Heart left ventricle (tissue), 16 donors: ENCODE measurements at regions not wholly inside any gene's neighbourhood (a gene's known extent, or its start where the extent isn't known, plus 50 kb on each side); places are given as distances from the start of the nearest gene placed in this dataset.

ENCODE experiments used
- ATAC-seq, 4 donors: fragments of 200-7000 bp; cut with Tn5 transposase; one replicate each; pipeline ENCODE4 v1.9.1; 2020 to 2022; ENCODE audit warnings: moderate library complexity in 4 of 4, mild to moderate bottlenecking in 3 of 4, moderate number of reproducible peaks in 1 of 4
- DNase-seq, 5 donors: peaks; one replicate each; pipeline ENCODE4 v3.0.0-alpha.2; 2020
- H3K27ac ChIP-seq, 12 donors: fragments of 200-600 bp; sonication (generic) in 4 of 12; one replicate each; pipeline versions ENCODE4 v1.5.0 to v1.8.0; 2016 to 2022; ENCODE audit warnings: mild to moderate bottlenecking in 2 of 12
- H3K27me3 ChIP-seq, 9 donors: fragments of 200-600 bp; sonication (generic) in 2 of 9; one replicate each; pipeline versions ENCODE4 v1.5.1 to v1.8.0; 2016 to 2022; ENCODE audit warnings: mild to moderate bottlenecking in 3 of 9
- H3K36me3 ChIP-seq, 9 donors: fragments of 200-600 bp; sonication (generic) in 2 of 9; one replicate each; pipeline versions ENCODE4 v1.5.0 to v1.8.0; 2018 to 2022; ENCODE audit warnings: mild to moderate bottlenecking in 2 of 9
- H3K4me1 ChIP-seq, 12 donors: fragments of 200-600 bp; sonication (generic) in 4 of 12; one replicate each; pipeline versions ENCODE4 v1.5.0 to v1.8.0; 2016 to 2022; ENCODE audit warnings: mild to moderate bottlenecking in 3 of 12
- H3K4me3 ChIP-seq, 12 donors: fragments of 200-600 bp; sonication (generic) in 4 of 12; one replicate each; pipeline versions ENCODE4 v1.5.0 to v1.8.0; 2017 to 2022; ENCODE audit warnings: mild to moderate bottlenecking in 9 of 12, moderate library complexity in 4 of 12
- H3K9me3 ChIP-seq, 12 donors: fragments of 200-600 bp; sonication (generic) in 4 of 12; one replicate each; pipeline versions ENCODE4 v1.5.0 to v1.8.0; 2016 to 2022; ENCODE audit warnings: mild to moderate bottlenecking in 1 of 12
- CTCF ChIP-seq, 12 donors: fragments of 200-600 bp; sonication (generic) in 4 of 12; IDR thresholded peaks; one replicate each; pipeline versions ENCODE4 v1.5.0 to v1.8.0; 2018 to 2022; ENCODE audit warnings: antibody characterized with exemption in 12 of 12, mild to moderate bottlenecking in 5 of 12
- POLR2A ChIP-seq, 2 donors: fragments of 450-650 bp; IDR thresholded peaks; one replicate each; pipeline ENCODE4 v1.6.1; 2017; ENCODE audit warnings: antibody characterized with exemption in 2 of 2, mild to moderate bottlenecking in 2 of 2, moderate library complexity in 2 of 2
- WGBS, 4 donors: extraction: QIAGEN DNeasy Blood & Tissue Kit in 2 of 4; methylation state at CpG; one replicate each; pipeline versions ENCODE4 v1.1.5 to v1.1.7; 2013 to 2018; 5-methylcytosine and 5-hydroxymethylcytosine counted together
- intact Hi-C, 10 donors: fragments of 100-400 bp; cut with DNase I; formaldehyde crosslinking; loops; one replicate each; pipeline versions ENCODE4 v1.11.1 to v1.14.2; 2022
- donor health status: ischemic (EF 13 %, LVEDD 7.1; RV severe dilation, severe dysfunction).
- donor health status: healthy with polysubstance abuse.
- donor health status: DM: no; HTN: yes; CAD: no.
- donor health status: DM: no; HTN: no; CAD: no.
- donor health status: ischemic (EF 25% LVEDD 6.9; RV normal size, moderate dysfunction).
- donor health status: ischemic (EF 25% LVEDD 5.7; RV mildly dilated, moderate dysfunction).
- donor health status: healthy.
- donor health status: DM: yes; HTN: yes; CAD: no.
- donor health status: ischemic (EF 35%, LVEDD 5.7; RV mildly dilated, moderate dysfunction).
- donor health status: nonischemic (EF 11% LVEDD 7.7; RV severe dilation, severe dysfunction).
- donor health status: DM: yes; HTN: yes; CAD: no.
- donor health status: PGD.
- donor health status: ischemic (EF 29% LVEDD 5.4; RV normal size, mild dysfunction).
- donor health status: nonischemic (EF 23%, LVEDD 6.1; RV moderate dilation, normal function).

- intact Hi-C loops: no loop called here
- whole genome bisulfite sequencing, 4 donors: 68 to 81% (median 78%) methylated on average over 3 of the region's 3 CpGs
- ATAC-seq: no peak
- H3K27me3 ChIP-seq: no peaks in the 10 kb centered on the region
- DNase-seq: no peak
- no peak for TF ChIP-seq CTCF (IDR thresholded peaks at IDR 0.05)
- no peak for TF ChIP-seq POLR2A (IDR thresholded peaks at IDR 0.05)
- no peaks in the 10 kb centered on the region for H3K9me3 ChIP-seq
- H3K36me3 ChIP-seq: no peaks in the 10 kb centered on the region
- no peak overlapping the region for H3K27ac ChIP-seq
- H3K4me3 ChIP-seq: no peak overlapping the region
- no peaks in the 10 kb centered on the region for H3K4me1 ChIP-seq
Measured at GRCh38 chr10:105726149-105726548, 1085.1 kb downstream of the SORCS3 start.

GRCh38 chr10:105725007-105725406 lies 1083.9 kb downstream of the SORCS3 start:
- no peak for TF ChIP-seq CTCF (IDR thresholded peaks at IDR 0.05)
- no peak for TF ChIP-seq POLR2A (IDR thresholded peaks at IDR 0.05)
- intact Hi-C loops: no loop called here
- WGBS, 4 donors: 82 to 88% (median 86%) methylated on average over 8 of the region's 8 CpGs
- Histone ChIP-seq H3K9me3 (no peaks in the 10 kb centered on the region), H3K36me3 (no peaks in the 10 kb centered on the region), H3K27ac (no peak overlapping the region), H3K4me3 (no peak overlapping the region), H3K27me3 (no peaks in the 10 kb centered on the region), H3K4me1 (no peaks in the 10 kb centered on the region)
- no peak for ATAC-seq
- DNase-seq: no peak

- Histone ChIP-seq H3K9me3 (no peaks in the 10 kb centered on the region), H3K27ac (no peak overlapping the region), H3K4me1 (no peaks in the 10 kb centered on the region), H3K36me3 (no peaks in the 10 kb centered on the region), H3K4me3 (no peak overlapping the region), H3K27me3 (no peaks in the 10 kb centered on the region)
- no peak for TF ChIP-seq CTCF (IDR thresholded peaks at IDR 0.05)
- TF ChIP-seq POLR2A (IDR thresholded peaks at IDR 0.05): no peak
- intact Hi-C loops: no loop called here
- ATAC-seq (no peak), DNase-seq (no peak)
- WGBS, 4 donors: 70 to 76% (median 73%) methylated on average over 3 of the region's 3 CpGs
Measured at GRCh38 chr10:105718207-105718995, 1077.3 kb downstream of the SORCS3 start.

GRCh38 chr10:105714728-105715127 lies 1073.6 kb downstream of the SORCS3 start:
- ATAC-seq: no peak
- H3K27me3 ChIP-seq: no peaks in the 10 kb centered on the region
- no peak overlapping the region for H3K27ac ChIP-seq
- WGBS, 4 donors: 24 to 41% (median 28%) methylated on average over 3 of the region's 3 CpGs
- TF ChIP-seq CTCF (IDR thresholded peaks at IDR 0.05) (no peak), POLR2A (IDR thresholded peaks at IDR 0.05) (no peak)
- intact Hi-C loops: no loop called here
- no peak for DNase-seq
- H3K36me3 ChIP-seq: no peaks in the 10 kb centered on the region
- no peaks in the 10 kb centered on the region for H3K4me1 ChIP-seq
- H3K9me3 ChIP-seq: peaks cover 0 to 9% (median 2%) of the 10 kb centered on the region in 12 donors
- H3K4me3 ChIP-seq: no peak overlapping the region
